ENCODE measurements at regions not wholly inside any gene's neighbourhood (a gene's known extent, or its start where the extent isn't known, plus 50 kb on each side); places are given as distances from the start of the nearest gene placed in this dataset.

GRCh38 chr3:177831361-177831760, 634.1 kb upstream of the TBL1XR1 start:
- H3K36me3 ChIP-seq, result no peaks in the 10 kb centered on the region
- no peak overlapping the region for H3K4me3 ChIP-seq
- WGBS (ENCODE audit: insufficient coverage, low coverage, low lambda C conversion rate, missing lambda C conversion rate), result 100% methylated on average over 1 of the region's 4 CpGs
- DNase-seq (no peak), ATAC-seq (no peak)
- TF ChIP-seq CTCF (IDR thresholded peaks at IDR 0.05) (no peak), POLR2A (IDR thresholded peaks at IDR 0.05) (no peak)
- H3K27ac ChIP-seq, result no peak overlapping the region
- no peaks in the 10 kb centered on the region for H3K27me3 ChIP-seq
- no peaks in the 10 kb centered on the region for H3K9me3 ChIP-seq
- intact Hi-C loops (cut with DNase I), result no loop called here
- peaks cover 0 to 23% (median 6%) of the 10 kb centered on the region in 4 donors for H3K4me1 ChIP-seq

GRCh38 chr3:177832880-177833279, 635.6 kb upstream of the TBL1XR1 start:
- TF ChIP-seq POLR2A (IDR thresholded peaks at IDR 0.05), result no peak
- no peak for TF ChIP-seq CTCF (IDR thresholded peaks at IDR 0.05)
- intact Hi-C loops (cut with DNase I), result no loop called here
- H3K4me3 ChIP-seq, result no peak overlapping the region
- no peaks in the 10 kb centered on the region for H3K9me3 ChIP-seq
- WGBS (ENCODE audit: insufficient coverage, low coverage, low lambda C conversion rate, missing lambda C conversion rate), result 50% methylated on average over 2 of the region's 2 CpGs
- no peak for DNase-seq
- no peaks in the 10 kb centered on the region for H3K36me3 ChIP-seq
- H3K27me3 ChIP-seq, result no peaks in the 10 kb centered on the region
- H3K27ac ChIP-seq, result no peak overlapping the region
- ATAC-seq, result no peak
- peaks cover 0 to 20% (median 2%) of the 10 kb centered on the region in 4 donors for H3K4me1 ChIP-seq

GRCh38 chr3:177833332-177833731, 636.0 kb upstream of the TBL1XR1 start:
- Histone ChIP-seq H3K36me3 (no peaks in the 10 kb centered on the region), H3K4me1 (peaks cover 0 to 20% (median 2%) of the 10 kb centered on the region in 4 donors), H3K27me3 (no peaks in the 10 kb centered on the region), H3K27ac (no peak overlapping the region), H3K9me3 (no peaks in the 10 kb centered on the region), H3K4me3 (no peak overlapping the region)
- no peak for DNase-seq
- TF ChIP-seq CTCF (IDR thresholded peaks at IDR 0.05) (no peak), POLR2A (IDR thresholded peaks at IDR 0.05) (no peak)
- WGBS (ENCODE audit: insufficient coverage, low coverage, low lambda C conversion rate, missing lambda C conversion rate), result 9% methylated on average over 2 of the region's 2 CpGs
- ATAC-seq, result peak in 1 of 4 donors; percentile 17
- intact Hi-C loops (cut with DNase I), result no loop called here

- H3K27ac ChIP-seq, result no peak overlapping the region
- no peaks in the 10 kb centered on the region for H3K9me3 ChIP-seq
- intact Hi-C loops (cut with DNase I), result no loop called here
- H3K4me1 ChIP-seq, result peaks cover 0 to 9% (median 0%) of the 10 kb centered on the region in 4 donors
- H3K4me3 ChIP-seq, result no peak overlapping the region
- no peaks in the 10 kb centered on the region for H3K27me3 ChIP-seq
- WGBS (ENCODE audit: insufficient coverage, low coverage, low lambda C conversion rate, missing lambda C conversion rate), result 78% methylated on average over 2 of the region's 2 CpGs
- no peak for TF ChIP-seq POLR2A (IDR thresholded peaks at IDR 0.05)
- TF ChIP-seq CTCF (IDR thresholded peaks at IDR 0.05), result no peak
- ATAC-seq, result no peak
- DNase-seq, result no peak
- H3K36me3 ChIP-seq, result no peaks in the 10 kb centered on the region
These were observed 637.7 kb upstream of the TBL1XR1 start for GRCh38 chr3:177835008-177835407.

GRCh38 chr3:177835917-177836316, 638.6 kb upstream of the TBL1XR1 start:
- intact Hi-C loops (cut with DNase I), result no loop called here
- Histone ChIP-seq H3K36me3 (no peaks in the 10 kb centered on the region), H3K27ac (no peak overlapping the region), H3K9me3 (no peaks in the 10 kb centered on the region), H3K27me3 (no peaks in the 10 kb centered on the region), H3K4me3 (no peak overlapping the region), H3K4me1 (peaks cover 0 to 7% (median 0%) of the 10 kb centered on the region in 4 donors)
- 79% methylated on average over 1 of the region's 1 CpG for WGBS (ENCODE audit: insufficient coverage, low coverage, low lambda C conversion rate, missing lambda C conversion rate)
- no peak for DNase-seq
- ATAC-seq, result no peak
- TF ChIP-seq CTCF (IDR thresholded peaks at IDR 0.05), result no peak
- no peak for TF ChIP-seq POLR2A (IDR thresholded peaks at IDR 0.05)
